GM12864 (cell line): ENCODE measurements at regions not wholly inside any gene's neighbourhood (a gene's known extent, or its start where the extent isn't known, plus 50 kb on each side); places are given as distances from the start of the nearest gene placed in this dataset.
"Not testable (repeated sequence)": the region's sequence is repeated elsewhere in the genome, so short reads cannot be mapped to it uniquely, and the experiment has no call there.

Experiments used
- DNase-seq: peaks from one replicate; pipeline ENCODE4 v3.0.0-alpha.2; 2011; ENCODE audit warnings: low read depth
- H3K4me3 ChIP-seq: 2 replicates; pipeline ENCODE4 v1.5.1; 2011; ENCODE audit warnings: mild to moderate bottlenecking, low read depth, low read length, control low read depth
- TF ChIP-seq, protein P1 (sequence below): IDR thresholded peaks from 2 replicates; pipeline ENCODE4 v1.5.1; 2011; ENCODE audit warnings: low read depth, mild to moderate bottlenecking, moderate library complexity, low read length, control low read depth, inconsistent platforms; ENCODE audit errors: missing control alignments

DNA sequence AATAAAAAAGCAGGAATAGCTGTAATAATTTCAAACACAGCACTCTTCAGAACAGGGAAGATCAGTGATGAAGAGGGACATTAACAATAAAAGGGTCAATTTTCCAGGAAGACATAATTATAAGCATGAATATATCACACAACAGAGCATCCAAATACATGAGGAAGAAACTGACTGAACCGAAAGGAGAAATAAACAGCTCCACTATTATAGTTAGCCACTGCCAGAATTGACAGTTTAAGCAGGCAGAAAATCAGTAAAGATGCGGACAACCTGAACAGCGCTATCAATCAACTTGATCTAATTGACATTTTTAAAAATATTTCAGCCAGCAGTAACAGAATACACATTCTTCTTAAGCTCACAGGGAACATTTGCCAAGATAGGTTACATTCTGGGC, 89.1 kb downstream of the MED10 start:
- no peak overlapping the region for H3K4me3 ChIP-seq
- no peak for DNase-seq
- TF ChIP-seq, protein P1, sequence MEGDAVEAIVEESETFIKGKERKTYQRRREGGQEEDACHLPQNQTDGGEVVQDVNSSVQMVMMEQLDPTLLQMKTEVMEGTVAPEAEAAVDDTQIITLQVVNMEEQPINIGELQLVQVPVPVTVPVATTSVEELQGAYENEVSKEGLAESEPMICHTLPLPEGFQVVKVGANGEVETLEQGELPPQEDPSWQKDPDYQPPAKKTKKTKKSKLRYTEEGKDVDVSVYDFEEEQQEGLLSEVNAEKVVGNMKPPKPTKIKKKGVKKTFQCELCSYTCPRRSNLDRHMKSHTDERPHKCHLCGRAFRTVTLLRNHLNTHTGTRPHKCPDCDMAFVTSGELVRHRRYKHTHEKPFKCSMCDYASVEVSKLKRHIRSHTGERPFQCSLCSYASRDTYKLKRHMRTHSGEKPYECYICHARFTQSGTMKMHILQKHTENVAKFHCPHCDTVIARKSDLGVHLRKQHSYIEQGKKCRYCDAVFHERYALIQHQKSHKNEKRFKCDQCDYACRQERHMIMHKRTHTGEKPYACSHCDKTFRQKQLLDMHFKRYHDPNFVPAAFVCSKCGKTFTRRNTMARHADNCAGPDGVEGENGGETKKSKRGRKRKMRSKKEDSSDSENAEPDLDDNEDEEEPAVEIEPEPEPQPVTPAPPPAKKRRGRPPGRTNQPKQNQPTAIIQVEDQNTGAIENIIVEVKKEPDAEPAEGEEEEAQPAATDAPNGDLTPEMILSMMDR = no peak

DNA sequence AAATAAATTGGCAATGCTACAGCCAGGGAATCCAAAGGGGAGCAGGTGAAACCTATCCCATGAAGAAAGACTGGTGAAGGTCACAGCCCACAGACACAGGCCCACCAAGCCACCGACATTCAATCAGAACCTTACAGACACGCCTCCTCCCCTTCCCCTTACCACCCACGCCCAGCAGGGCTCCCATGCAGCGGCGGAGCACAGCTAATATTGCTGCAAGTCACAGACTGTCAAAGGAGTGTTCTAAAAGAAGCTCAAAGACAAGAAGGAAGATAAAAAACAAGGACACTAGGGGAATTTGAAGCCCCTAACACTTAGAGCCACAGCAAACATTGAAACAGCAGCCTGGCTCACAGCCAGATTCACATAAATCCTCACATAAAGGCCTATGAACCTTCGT, 91.2 kb downstream of the MED10 start:
- no peak for DNase-seq
- TF ChIP-seq, protein P1 = no peak
- H3K4me3 ChIP-seq = no peak overlapping the region

DNA sequence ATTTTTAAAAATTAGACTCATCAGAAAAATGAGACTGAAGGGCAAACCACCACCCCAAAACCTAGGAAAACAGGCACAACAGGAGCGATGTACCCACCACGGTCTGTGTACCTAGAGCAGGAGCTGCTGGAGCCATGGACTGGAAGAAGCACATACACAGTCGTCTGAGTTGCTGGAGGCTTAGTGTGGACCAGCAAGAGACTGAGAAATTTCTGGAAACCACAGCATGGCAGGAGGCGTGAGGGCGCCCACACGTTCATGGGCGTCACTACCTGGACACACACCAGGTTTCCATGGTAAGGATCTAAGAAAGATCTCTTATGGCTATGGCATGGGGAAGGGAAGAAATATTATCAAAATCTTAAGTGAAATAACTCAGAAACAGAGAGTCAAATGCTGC, 91.9 kb downstream of the MED10 start:
- no peak for DNase-seq
- TF ChIP-seq, protein P1 = no peak
- H3K4me3 ChIP-seq = no peak overlapping the region

DNA sequence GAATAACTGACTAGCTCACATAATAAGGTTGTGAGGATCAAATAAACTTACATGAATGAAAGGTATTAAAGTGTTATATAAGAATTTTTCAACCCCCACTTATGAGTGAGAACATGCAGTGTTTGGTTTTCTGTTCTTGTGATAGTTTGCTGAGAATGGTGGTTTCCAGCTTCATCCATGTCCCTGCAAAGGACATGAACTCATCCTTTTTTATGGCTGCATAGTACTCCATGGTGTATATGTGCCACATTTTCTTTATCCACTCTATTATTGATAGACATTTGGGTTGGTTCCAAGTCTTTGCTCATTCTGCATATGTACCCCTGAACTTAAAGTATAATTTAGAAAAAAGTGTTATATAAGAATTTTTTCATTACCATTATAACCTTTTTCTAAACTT, 93.9 kb downstream of the MED10 start:
- not testable (repeated sequence) for H3K4me3 ChIP-seq, DNase-seq

DNA sequence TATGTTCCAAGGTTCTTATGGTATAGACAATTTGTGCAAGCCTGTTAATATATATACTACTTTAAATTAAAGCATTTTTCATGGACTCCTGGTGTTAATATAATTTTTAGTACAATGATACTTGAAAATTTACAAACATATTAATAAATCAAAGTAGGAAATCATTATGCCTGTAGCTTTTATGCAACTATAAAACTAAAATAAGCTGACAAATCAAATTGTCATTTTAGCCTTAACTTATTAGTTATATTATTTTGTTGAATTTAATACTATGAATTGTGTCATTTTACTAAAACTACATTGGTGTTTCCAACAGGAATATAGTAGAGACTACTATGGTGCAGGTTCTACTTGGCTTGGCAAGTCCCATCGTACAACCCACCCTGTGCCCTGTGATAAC, 96.0 kb downstream of the MED10 start:
- TF ChIP-seq, protein P1 = no peak
- DNase-seq = no peak
- no peak overlapping the region for H3K4me3 ChIP-seq

DNA sequence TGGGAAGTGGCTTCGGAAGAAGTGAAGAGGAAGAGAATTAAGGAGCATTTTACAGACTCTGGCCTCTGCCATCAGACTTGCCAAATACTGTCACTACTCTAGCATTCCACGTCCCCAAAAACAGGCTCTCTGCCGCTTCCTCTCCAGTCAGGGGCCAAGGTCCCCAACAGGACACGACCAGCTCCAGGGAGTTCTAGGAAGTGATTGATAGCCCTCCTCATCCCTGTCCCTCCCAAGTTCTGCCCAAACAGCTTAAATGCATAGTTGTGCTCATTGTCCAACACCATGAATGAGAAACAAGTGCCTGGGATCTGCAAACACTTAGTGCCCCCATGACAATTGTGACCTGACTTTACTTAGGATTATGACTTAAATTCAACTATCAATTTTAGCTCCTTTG, 96.5 kb downstream of the MED10 start:
- no peak overlapping the region for H3K4me3 ChIP-seq
- TF ChIP-seq, protein P1 = no peak
- no peak for DNase-seq

DNA sequence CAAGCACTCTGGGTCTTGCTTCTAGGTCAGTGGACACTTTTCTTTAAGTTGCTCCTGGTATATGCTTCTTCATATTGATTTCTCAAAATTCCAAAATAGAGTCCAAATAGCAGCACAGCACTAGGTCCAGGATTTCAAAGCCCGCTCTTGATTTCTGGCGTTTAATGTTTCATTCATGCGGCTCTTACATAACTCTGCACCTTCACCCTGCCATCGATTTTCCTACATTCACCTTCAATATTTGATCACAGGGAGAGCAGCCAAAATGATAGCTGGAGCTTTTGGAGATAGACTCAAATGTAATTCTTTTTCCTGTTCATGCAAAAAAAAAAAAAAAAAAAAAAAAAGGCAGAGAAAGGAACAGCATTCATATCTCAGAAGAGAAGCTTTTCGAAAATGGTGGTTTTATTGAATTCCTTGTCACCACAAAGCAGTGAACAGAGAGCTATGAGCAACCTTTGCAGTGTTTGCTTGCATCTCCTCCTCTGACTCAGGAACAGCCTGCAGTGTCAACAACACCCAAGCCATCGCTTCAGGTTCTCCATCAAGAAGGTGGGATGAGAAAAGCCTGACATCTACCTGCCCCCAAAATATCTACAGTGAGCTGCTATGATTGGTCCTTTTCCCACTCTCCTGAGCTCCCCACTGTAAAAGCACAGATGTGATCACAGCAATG, 97.8 kb downstream of the MED10 start:
- DNase-seq = no peak
- TF ChIP-seq, protein P1 = no peak
- H3K4me3 ChIP-seq = no peak overlapping the region
